B cell (primary cell): ENCODE measurements at regions not wholly inside any gene's neighbourhood (a gene's known extent, or its start where the extent isn't known, plus 50 kb on each side); places are given as distances from the start of the nearest gene placed in this dataset.

Experiments
- ATAC-seq: fragments of 200-7000 bp; cut with Tn5 transposase; one replicate; pipeline ENCODE4 v1.10.0; 2021; ENCODE audit warnings: low read depth, mild to moderate bottlenecking, moderate number of reproducible peaks, moderate library complexity
- CTCF ChIA-PET: fragments of 350-600 bp; sonication (Branson Sonifier 250); formaldehyde crosslinking; loops from one replicate; lab custom pipeline; 2021; ENCODE audit warnings: antibody characterized with exemption, inconsistent platforms; lab: Charles Lee
- POLR2A ChIA-PET: fragments of 350-600 bp; sonication (Branson Sonifier 250); formaldehyde crosslinking; loops from one replicate; lab custom pipeline; 2021; ENCODE audit warnings: antibody characterized with exemption; lab: Charles Lee
- DNase-seq: peaks from one replicate; pipeline ENCODE4 v3.0.0; 2013
- H2AFZ ChIP-seq: 2 replicates; pipeline ENCODE4 v1.6.1; 2012; ENCODE audit warnings: mild to moderate bottlenecking, low read depth, low read length; ENCODE audit not compliant: insufficient read depth, poor library complexity, severe bottlenecking
- H3K27ac ChIP-seq, 2 donors: 1 replicate in 1 of 2; 2 replicates in 1 of 2; pipeline ENCODE4 v1.5.1; 2012 to 2013; ENCODE audit warnings: low read length in 2 of 2, mild to moderate bottlenecking in 2 of 2, moderate library complexity in 1 of 2
- H3K27me3 ChIP-seq, 4 experiments: fragments of 200-600 bp in 1 of 4; sonication (generic) in 1 of 4; replicated peaks in 1 of 4; 1 replicate in 2 of 4; 2 replicates in 2 of 4; pipeline versions ENCODE4 v1.6.1 to v1.7.0; 2013 to 2016; ENCODE audit warnings: low read length in 3 of 4, mild to moderate bottlenecking in 2 of 4, mixed read lengths in 1 of 4, moderate library complexity in 1 of 4; ENCODE audit not compliant: insufficient read depth in 4 of 4, control insufficient read depth in 3 of 4; ENCODE audit errors: control extremely low read depth in 1 of 4
- H3K36me3 ChIP-seq, 2 experiments: replicated peaks in 1 of 2; 1 replicate in 1 of 2; 2 replicates in 1 of 2; pipeline versions ENCODE4 v1.6.1 to v1.7.1; 2013; ENCODE audit warnings: low read length in 1 of 2; ENCODE audit not compliant: insufficient read depth in 2 of 2, control insufficient read depth in 1 of 2; ENCODE audit errors: control extremely low read depth in 1 of 2, extremely low read depth in 1 of 2
- H3K4me1 ChIP-seq, 2 donors: fragments of 200-600 bp in 1 of 2; sonication (generic) in 1 of 2; 1 replicate in 1 of 2; 2 replicates in 1 of 2; pipeline versions ENCODE4 v1.5.1 to v1.6.1; 2013 to 2017; ENCODE audit warnings: low read length in 2 of 2; ENCODE audit not compliant: control insufficient read depth in 2 of 2, insufficient read depth in 2 of 2
- H3K4me2 ChIP-seq: replicated peaks from 2 replicates; pipeline ENCODE3; 2012; ENCODE audit warnings: mild to moderate bottlenecking, low read depth, low read length; ENCODE audit not compliant: poor library complexity, severe bottlenecking
- H3K4me3 ChIP-seq, 5 experiments: fragments of 200-600 bp in 1 of 5; sonication (generic) in 1 of 5; 1 replicate in 3 of 5; 2 replicates in 2 of 5; pipeline versions ENCODE4 v1.5.1 to v1.7.0; 2011 to 2016; ENCODE audit warnings: low read length in 4 of 5, mild to moderate bottlenecking in 4 of 5, low read depth in 2 of 5, control low read depth in 1 of 5, moderate library complexity in 1 of 5; ENCODE audit not compliant: insufficient read depth in 1 of 5; ENCODE audit errors: control extremely low read depth in 1 of 5, extremely low read depth in 1 of 5
- H3K79me2 ChIP-seq: fragments of 200-600 bp; sonication (generic); one replicate; pipeline ENCODE4 v1.6.0; 2016; ENCODE audit warnings: low read length; ENCODE audit not compliant: control insufficient read depth, insufficient read depth
- H3K9ac ChIP-seq: fragments of 200-600 bp; sonication (generic); 2 replicates; pipeline ENCODE4 v1.6.1; 2017; ENCODE audit warnings: mild to moderate bottlenecking, low read length, moderate library complexity
- H3K9me3 ChIP-seq, 3 donors: one replicate each; pipeline versions ENCODE4 v1.6.1 to v1.7.1; 2013; ENCODE audit warnings: low read length in 2 of 3; ENCODE audit not compliant: control insufficient read depth in 2 of 3, insufficient read depth in 1 of 3; ENCODE audit errors: control extremely low read depth in 1 of 3
- H4K20me1 ChIP-seq: 2 replicates; pipeline ENCODE4 v1.6.0; 2012; ENCODE audit warnings: mild to moderate bottlenecking, low read length; ENCODE audit not compliant: insufficient read depth, control insufficient read depth, poor library complexity, severe bottlenecking
- H3K27ac Mint-ChIP-seq: one replicate; pipeline ENCODE4 v1.8.0; 2021; ENCODE audit warnings: mixed read lengths
- H3K27me3 Mint-ChIP-seq: one replicate; pipeline ENCODE4 v1.8.0; 2021; ENCODE audit warnings: mixed read lengths
- H3K4me1 Mint-ChIP-seq: one replicate; pipeline ENCODE4 v1.8.0; 2021; ENCODE audit warnings: mixed read lengths
- H3K4me3 Mint-ChIP-seq: one replicate; pipeline ENCODE4 v1.8.0; 2021; ENCODE audit warnings: mixed read lengths
- H3K9me3 Mint-ChIP-seq: one replicate; pipeline ENCODE4 v1.8.0; 2022; ENCODE audit warnings: mixed read lengths; ENCODE audit not compliant: insufficient read depth
- CTCF ChIP-seq: fragments of 200-600 bp; IDR thresholded peaks from one replicate; pipeline ENCODE4 v1.8.0; 2022; ENCODE audit warnings: antibody characterized with exemption, mild to moderate bottlenecking
- EZH2 ChIP-seq: IDR thresholded peaks from 2 replicates; pipeline ENCODE4 v1.6.1; 2012; ENCODE audit warnings: borderline replicate concordance, low read depth, mild to moderate bottlenecking, moderate library complexity, low read length; ENCODE audit not compliant: insufficient read depth, poor library complexity, severe bottlenecking
- WGBS: methylation state at CpG from one replicate; pipeline ENCODE4 v1.1.5; 2013; ENCODE audit warnings: missing lambda C conversion rate; ENCODE audit not compliant: insufficient coverage; 5-methylcytosine and 5-hydroxymethylcytosine counted together
- intact Hi-C: fragments of 100-400 bp; cut with micrococcal nuclease; formaldehyde crosslinking; loops from one replicate; pipeline ENCODE4 v1.10.0; 2022

- Histone ChIP-seq H3K4me1 (no peaks in the 10 kb centered on the region), H2AFZ (no peak overlapping the region), H3K9me3 (no peaks in the 10 kb centered on the region), H3K4me3 (no peak overlapping the region), H3K36me3 (no peaks in the 10 kb centered on the region), H3K9ac (no peak overlapping the region), H3K4me2 (no peak overlapping the region), H3K27ac (no peak overlapping the region), H3K79me2 (no peaks in the 10 kb centered on the region), H4K20me1 (no peaks in the 10 kb centered on the region), H3K27me3 (no peaks in the 10 kb centered on the region)
- no CpG with 5 or more reads among the region's 3 CpGs for WGBS
- Mint-ChIP-seq H3K9me3 (no peaks in the 10 kb centered on the region), H3K4me1 (no peaks in the 10 kb centered on the region), H3K27ac (no peak overlapping the region), H3K27me3 (peaks cover 16% of the 10 kb centered on the region), H3K4me3 (no peak overlapping the region)
- DNase-seq (no peak), ATAC-seq (no peak)
- TF ChIP-seq EZH2, result no peak
- TF ChIP-seq CTCF, result no peak
- intact Hi-C loops, result no loop called here
- ChIA-PET CTCF (no interaction called here), POLR2A (no interaction called here)
Observed at GRCh38 chr10:59582780-59583179, 126.9 kb downstream of the SLC16A9 start.

GRCh38 chr10:59582058-59582457 is 127.6 kb downstream of the SLC16A9 start:
- TF ChIP-seq CTCF, result no peak
- H3K27ac Mint-ChIP-seq, result no peak overlapping the region
- ATAC-seq (no peak), DNase-seq (no peak)
- H3K4me3 Mint-ChIP-seq, result no peak overlapping the region
- H3K27ac ChIP-seq, result no peak overlapping the region
- no peaks in the 10 kb centered on the region for H3K79me2 ChIP-seq
- H3K9me3 Mint-ChIP-seq, result no peaks in the 10 kb centered on the region
- ChIA-PET CTCF (no interaction called here), POLR2A (no interaction called here)
- no peak overlapping the region for H3K9ac ChIP-seq
- H3K27me3 ChIP-seq, result no peaks in the 10 kb centered on the region
- no peak overlapping the region for H2AFZ ChIP-seq
- no peaks in the 10 kb centered on the region for H3K4me1 ChIP-seq
- no peak overlapping the region for H3K4me2 ChIP-seq
- H3K4me3 ChIP-seq, result no peak overlapping the region
- no peaks in the 10 kb centered on the region for H4K20me1 ChIP-seq
- no peaks in the 10 kb centered on the region for H3K4me1 Mint-ChIP-seq
- 95% methylated on average over 3 of the region's 3 CpGs for whole genome bisulfite sequencing
- peaks cover 16% of the 10 kb centered on the region for H3K27me3 Mint-ChIP-seq
- H3K9me3 ChIP-seq, result no peaks in the 10 kb centered on the region
- intact Hi-C loops, result no loop called here
- no peaks in the 10 kb centered on the region for H3K36me3 ChIP-seq
